ENCODE measurements at regions not wholly inside any gene's neighbourhood (a gene's known extent, or its start where the extent isn't known, plus 50 kb on each side); places are given as distances from the start of the nearest gene placed in this dataset.
"Not testable (repeated sequence)": the region's sequence is repeated elsewhere in the genome, so short reads cannot be mapped to it uniquely, and the experiment has no call there.

- H3K9me3 Mint-ChIP-seq: peaks cover 33% of the 10 kb centered on the region
- peaks cover 23% of the 10 kb centered on the region for H3K36me3 Mint-ChIP-seq (ENCODE audit: low read depth)
- TF ChIP-seq, protein P1, sequence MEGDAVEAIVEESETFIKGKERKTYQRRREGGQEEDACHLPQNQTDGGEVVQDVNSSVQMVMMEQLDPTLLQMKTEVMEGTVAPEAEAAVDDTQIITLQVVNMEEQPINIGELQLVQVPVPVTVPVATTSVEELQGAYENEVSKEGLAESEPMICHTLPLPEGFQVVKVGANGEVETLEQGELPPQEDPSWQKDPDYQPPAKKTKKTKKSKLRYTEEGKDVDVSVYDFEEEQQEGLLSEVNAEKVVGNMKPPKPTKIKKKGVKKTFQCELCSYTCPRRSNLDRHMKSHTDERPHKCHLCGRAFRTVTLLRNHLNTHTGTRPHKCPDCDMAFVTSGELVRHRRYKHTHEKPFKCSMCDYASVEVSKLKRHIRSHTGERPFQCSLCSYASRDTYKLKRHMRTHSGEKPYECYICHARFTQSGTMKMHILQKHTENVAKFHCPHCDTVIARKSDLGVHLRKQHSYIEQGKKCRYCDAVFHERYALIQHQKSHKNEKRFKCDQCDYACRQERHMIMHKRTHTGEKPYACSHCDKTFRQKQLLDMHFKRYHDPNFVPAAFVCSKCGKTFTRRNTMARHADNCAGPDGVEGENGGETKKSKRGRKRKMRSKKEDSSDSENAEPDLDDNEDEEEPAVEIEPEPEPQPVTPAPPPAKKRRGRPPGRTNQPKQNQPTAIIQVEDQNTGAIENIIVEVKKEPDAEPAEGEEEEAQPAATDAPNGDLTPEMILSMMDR (IDR thresholded peaks at IDR 0.05): no peak
- no peak for DNase-seq
- no peaks in the 10 kb centered on the region for H3K27me3 Mint-ChIP-seq (ENCODE audit: low read depth, poor library complexity)
- H3K27ac Mint-ChIP-seq: no peak overlapping the region
- H3K4me3 Mint-ChIP-seq: no peak overlapping the region
- H3K4me1 Mint-ChIP-seq: no peaks in the 10 kb centered on the region
Observed at GRCh38 chr12:46571608-46572007, 199.0 kb upstream of the SLC38A2 start.

DNA sequence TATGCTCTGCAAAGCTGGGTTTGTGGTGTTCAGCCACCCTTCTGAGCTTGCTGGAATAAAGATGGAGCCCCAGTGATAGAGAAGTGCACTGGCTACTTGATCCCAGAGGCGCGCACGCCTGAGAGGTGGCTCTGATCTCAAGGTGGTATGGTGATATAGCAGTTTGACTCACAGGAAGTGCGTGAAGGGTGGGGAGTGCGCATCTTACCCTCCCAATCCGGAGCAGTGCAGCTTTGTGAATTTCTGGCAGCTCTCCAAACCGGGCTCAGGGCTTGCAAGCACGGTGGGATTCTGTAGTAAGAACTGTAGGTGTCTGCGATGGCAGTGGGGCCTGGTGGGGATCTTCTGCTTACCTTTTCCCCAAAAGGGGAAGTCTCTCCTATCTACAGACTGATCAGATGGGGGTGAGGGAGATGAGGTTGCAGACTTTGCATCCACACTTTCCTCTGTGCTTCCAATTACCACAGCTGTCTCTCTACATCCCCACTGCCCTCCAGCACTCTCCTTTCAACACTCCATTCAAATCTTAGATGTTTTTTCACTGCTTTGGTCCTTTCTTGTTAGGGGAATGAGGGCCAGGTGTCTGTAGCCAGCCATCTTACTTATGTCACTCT, 197.4 kb upstream of the SLC38A2 start:
- Mint-ChIP-seq H3K27me3 (ENCODE audit: low read depth, poor library complexity) (no peaks in the 10 kb centered on the region), H3K9me3 (peaks cover 50% of the 10 kb centered on the region)
- TF ChIP-seq, protein P1 (IDR thresholded peaks at IDR 0.05): no peak

GRCh38 chr12:46567667-46568066, 195.1 kb upstream of the SLC38A2 start:
- Mint-ChIP-seq H3K27me3 (ENCODE audit: low read depth, poor library complexity) (no peaks in the 10 kb centered on the region), H3K9me3 (peaks cover 61% of the 10 kb centered on the region), H3K36me3 (ENCODE audit: low read depth) (peaks cover 34% of the 10 kb centered on the region), H3K4me1 (no peaks in the 10 kb centered on the region), H3K4me3 (no peak overlapping the region), H3K27ac (no peak overlapping the region)
- DNase-seq: no peak
- TF ChIP-seq, protein P1 (IDR thresholded peaks at IDR 0.05): no peak

More for the DNA sequence above, 197.4 kb upstream of the SLC38A2 start:
- DNase-seq: no peak
- peaks cover 33% of the 10 kb centered on the region for H3K36me3 Mint-ChIP-seq (ENCODE audit: low read depth)
- H3K4me3 Mint-ChIP-seq: no peak overlapping the region
- no peak overlapping the region for H3K27ac Mint-ChIP-seq
- H3K4me1 Mint-ChIP-seq: no peaks in the 10 kb centered on the region

DNA sequence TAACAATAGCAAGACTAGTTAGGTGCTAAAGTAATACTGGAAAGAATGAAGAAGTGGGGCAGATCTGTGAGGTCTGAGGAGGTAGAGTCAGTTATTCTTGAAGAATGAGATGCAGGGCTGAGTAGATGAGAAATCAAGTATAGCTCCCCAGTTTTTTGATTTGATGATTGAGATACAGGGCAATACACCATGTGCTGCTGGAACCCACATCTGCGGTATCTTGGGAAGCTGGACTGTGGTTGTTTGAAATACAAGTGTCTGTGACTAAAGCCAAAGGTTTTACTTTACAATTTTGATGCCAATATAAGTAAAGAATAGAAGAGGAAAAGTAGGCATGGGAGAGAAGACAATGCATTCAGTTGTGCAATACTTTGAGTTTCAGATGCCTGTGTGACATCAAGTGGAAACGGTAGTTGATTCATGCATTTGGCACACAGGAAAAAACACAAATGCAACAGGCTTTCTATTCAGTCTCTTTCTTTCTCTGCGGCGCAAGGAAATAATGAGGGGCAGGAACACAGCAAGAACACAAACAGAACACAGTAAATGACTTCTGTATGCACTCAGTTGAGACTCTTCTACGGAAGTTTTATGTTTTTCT, 190.2 kb upstream of the SLC38A2 start:
- Mint-ChIP-seq H3K4me3 (no peak overlapping the region), H3K4me1 (peaks cover 4% of the 10 kb centered on the region), H3K27ac (no peak overlapping the region), H3K36me3 (ENCODE audit: low read depth) (peaks cover 22% of the 10 kb centered on the region), H3K9me3 (peaks cover 40% of the 10 kb centered on the region), H3K27me3 (ENCODE audit: low read depth, poor library complexity) (no peaks in the 10 kb centered on the region)
- no peak for DNase-seq
- TF ChIP-seq, protein P1 (IDR thresholded peaks at IDR 0.05): no peak

- H3K27ac Mint-ChIP-seq; H3K4me1 Mint-ChIP-seq; H3K27me3 Mint-ChIP-seq (ENCODE audit: low read depth, poor library complexity); H3K4me3 Mint-ChIP-seq; DNase-seq: not testable (repeated sequence)
- H3K9me3 Mint-ChIP-seq: peaks cover 32% of the 10 kb centered on the region
- peaks cover 15% of the 10 kb centered on the region for H3K36me3 Mint-ChIP-seq (ENCODE audit: low read depth)
Observed at GRCh38 chr12:46561769-46562624, 189.4 kb upstream of the SLC38A2 start.

DNA sequence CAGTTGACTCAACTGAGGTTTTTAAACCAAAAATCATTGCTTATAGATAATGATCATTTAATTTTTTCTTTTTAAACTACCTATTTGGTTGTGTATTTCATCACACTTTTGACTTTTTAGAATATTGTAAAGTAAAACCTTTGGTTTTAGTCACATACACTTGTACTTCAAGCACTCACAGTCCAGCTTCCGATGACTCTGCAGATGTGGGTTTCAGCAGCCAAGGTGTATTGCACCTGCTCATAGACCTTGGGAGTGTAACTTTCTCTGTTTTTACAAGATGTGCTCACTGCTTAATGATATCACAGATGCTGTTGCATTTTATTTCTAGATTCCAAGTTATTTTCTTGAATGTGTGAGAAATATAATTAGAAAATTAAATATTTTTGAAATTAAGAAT, 188.3 kb upstream of the SLC38A2 start:
- DNase-seq: no peak
- H3K27me3 Mint-ChIP-seq (ENCODE audit: low read depth, poor library complexity): no peaks in the 10 kb centered on the region
- peaks cover 9% of the 10 kb centered on the region for H3K4me1 Mint-ChIP-seq
- peaks cover 6% of the 10 kb centered on the region for H3K36me3 Mint-ChIP-seq (ENCODE audit: low read depth)
- TF ChIP-seq, protein P1 (IDR thresholded peaks at IDR 0.05): no peak
- peaks cover 21% of the 10 kb centered on the region for H3K9me3 Mint-ChIP-seq
- H3K4me3 Mint-ChIP-seq: no peak overlapping the region
- no peak overlapping the region for H3K27ac Mint-ChIP-seq

All from nephron progenitor cell (in vitro differentiated cells).